ENCODE measurements at regions not wholly inside any gene's neighbourhood (a gene's known extent, or its start where the extent isn't known, plus 50 kb on each side); places are given as distances from the start of the nearest gene placed in this dataset.

DNA sequence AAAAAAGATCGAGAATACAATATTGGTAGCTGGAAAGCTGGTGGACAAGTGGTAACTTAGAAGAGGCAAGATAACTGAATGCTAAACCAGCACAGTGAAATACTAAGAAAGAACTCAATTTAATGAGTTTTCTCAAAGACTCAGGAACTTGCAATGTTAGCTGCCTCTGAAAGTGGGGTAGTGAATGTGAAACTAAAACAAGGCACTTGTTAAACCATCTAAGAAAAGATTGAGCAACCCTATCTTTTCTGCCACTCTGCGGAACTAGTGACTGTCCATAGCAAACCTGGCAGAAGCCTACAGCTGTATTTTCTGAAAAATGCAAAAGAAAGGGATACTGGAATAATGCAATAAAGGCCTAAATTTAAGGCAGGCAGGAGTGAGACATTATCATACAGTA lies 1574.4 kb upstream of the PRR20A start:
- no peak for DNase-seq
- Histone ChIP-seq H3K27me3 (no peaks in the 10 kb centered on the region), H3K4me3 (ENCODE audit: low read depth, low read length) (no peak overlapping the region), H3K4me1 (peaks cover 15% of the 10 kb centered on the region; the same call in 1 of the 2 replicates), H3K9me3 (no peaks in the 10 kb centered on the region), H3K36me3 (no peaks in the 10 kb centered on the region)
- TF ChIP-seq CTCF (IDR thresholded peaks at IDR 0.05; ENCODE audit: low read depth, low read length), result no peak

- TF ChIP-seq CTCF (IDR thresholded peaks at IDR 0.05; ENCODE audit: low read depth, low read length), result no peak
- Histone ChIP-seq H3K27me3 (no peaks in the 10 kb centered on the region), H3K4me3 (ENCODE audit: low read depth, low read length) (no peak overlapping the region), H3K36me3 (no peaks in the 10 kb centered on the region), H3K4me1 (peaks cover 13% of the 10 kb centered on the region; the same call in 1 of the 2 replicates), H3K9me3 (no peaks in the 10 kb centered on the region)
- DNase-seq, result no peak
Observed at GRCh38 chr13:55566779-55567178, 1573.9 kb upstream of the PRR20A start.

DNA sequence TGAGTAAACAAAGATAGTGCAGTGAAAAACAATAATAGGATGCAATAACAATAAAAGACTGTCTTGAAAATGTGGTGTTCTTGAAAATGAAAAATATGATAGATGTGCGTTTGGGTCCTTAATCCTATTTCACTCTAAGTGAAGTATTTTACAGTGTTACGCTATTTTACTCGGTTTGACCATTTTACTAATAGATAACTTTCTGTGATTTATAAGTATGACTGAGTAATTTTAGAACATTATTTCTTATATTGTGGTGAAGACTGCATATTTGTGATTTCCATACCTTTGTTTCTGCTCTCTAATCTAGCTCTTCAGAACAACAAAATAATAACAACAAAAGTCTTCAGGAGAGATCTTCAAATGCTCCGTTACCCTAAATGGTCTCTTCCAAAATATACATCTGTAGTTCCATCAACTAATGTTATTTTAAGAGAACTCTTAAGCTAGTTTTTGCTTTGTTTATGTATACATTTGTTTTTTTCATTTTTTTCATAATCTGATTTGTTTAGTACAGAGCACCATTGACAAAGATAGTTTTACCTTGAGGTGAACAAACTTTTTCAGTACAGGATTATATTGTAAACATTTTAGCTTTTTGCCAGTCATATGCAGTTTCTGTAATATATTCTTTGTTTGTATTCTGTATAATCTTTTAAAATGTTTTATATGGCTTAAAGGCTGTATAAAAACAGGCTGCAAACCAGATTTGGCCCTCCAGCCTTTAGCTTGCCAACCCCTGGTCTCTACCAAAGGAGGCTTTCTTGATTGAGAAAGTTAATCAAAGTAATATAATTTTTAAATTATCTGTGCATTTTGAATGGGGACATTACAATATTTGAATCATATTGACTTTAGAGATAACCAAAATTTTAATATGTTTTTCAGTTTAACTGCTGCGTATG lies 1572.7 kb upstream of the PRR20A start:
- no peak for DNase-seq
- Histone ChIP-seq H3K4me3 (ENCODE audit: low read depth, low read length) (no peak overlapping the region), H3K4me1 (peaks cover 8% of the 10 kb centered on the region; the same call in 1 of the 2 replicates), H3K36me3 (no peaks in the 10 kb centered on the region), H3K27me3 (no peaks in the 10 kb centered on the region), H3K9me3 (no peaks in the 10 kb centered on the region)
- no peak for TF ChIP-seq CTCF (IDR thresholded peaks at IDR 0.05; ENCODE audit: low read depth, low read length)

- H3K27me3 ChIP-seq, result no peaks in the 10 kb centered on the region
- no peaks in the 10 kb centered on the region for H3K9me3 ChIP-seq
- no peak overlapping the region for H3K4me3 ChIP-seq (ENCODE audit: low read depth, low read length)
- TF ChIP-seq CTCF (IDR thresholded peaks at IDR 0.05; ENCODE audit: low read depth, low read length), result no peak
- no peaks in the 10 kb centered on the region for H3K36me3 ChIP-seq
- DNase-seq, result no peak
- H3K4me1 ChIP-seq, result peaks cover 5% of the 10 kb centered on the region; the same call in 1 of the 2 replicates
Observed at GRCh38 chr13:55569082-55569481, 1571.6 kb upstream of the PRR20A start.

DNA sequence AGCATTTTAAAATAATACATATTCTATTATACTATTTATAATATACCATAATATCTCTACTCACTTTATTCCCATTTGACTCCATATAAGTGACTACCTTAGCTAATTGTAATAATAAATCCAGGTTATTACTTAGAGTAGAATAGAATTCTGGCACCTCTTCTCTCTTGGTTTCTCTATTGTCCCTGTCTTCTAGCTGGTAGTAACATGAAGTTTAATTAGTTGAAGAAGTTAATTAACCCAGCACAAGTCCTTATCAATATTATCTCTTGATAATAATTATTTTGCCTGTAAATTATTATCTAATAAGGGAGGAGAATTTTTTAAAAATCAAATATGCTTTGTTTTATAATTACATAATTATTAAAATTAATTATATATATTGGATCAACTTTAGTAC lies 1571.2 kb upstream of the PRR20A start:
- Histone ChIP-seq H3K36me3 (no peaks in the 10 kb centered on the region), H3K9me3 (no peaks in the 10 kb centered on the region), H3K27me3 (no peaks in the 10 kb centered on the region), H3K4me3 (ENCODE audit: low read depth, low read length) (no peak overlapping the region), H3K4me1 (peaks cover under 1% of the 10 kb centered on the region; the same call in 1 of the 2 replicates)
- no peak for DNase-seq
- TF ChIP-seq CTCF (IDR thresholded peaks at IDR 0.05; ENCODE audit: low read depth, low read length), result no peak

- no peaks in the 10 kb centered on the region for H3K9me3 ChIP-seq
- DNase-seq, result no peak
- no peak overlapping the region for H3K4me3 ChIP-seq (ENCODE audit: low read depth, low read length)
- no peak for TF ChIP-seq CTCF (IDR thresholded peaks at IDR 0.05; ENCODE audit: low read depth, low read length)
- no peaks in the 10 kb centered on the region for H3K27me3 ChIP-seq
- no peaks in the 10 kb centered on the region for H3K36me3 ChIP-seq
- H3K4me1 ChIP-seq, result no peaks in the 10 kb centered on the region
Observed at GRCh38 chr13:55570371-55570770, 1570.3 kb upstream of the PRR20A start.
